Common myeloid progenitor, CD34-positive (primary cell): ENCODE measurements at regions not wholly inside any gene's neighbourhood (a gene's known extent, or its start where the extent isn't known, plus 50 kb on each side); places are given as distances from the start of the nearest gene placed in this dataset.
"Not testable (repeated sequence)": the region's sequence is repeated elsewhere in the genome, so short reads cannot be mapped to it uniquely, and the experiment has no call there.

ENCODE experiments used
- CTCF ChIA-PET: fragments of 350-600 bp; sonication (Branson Sonifier 250); formaldehyde crosslinking; loops from one replicate; lab custom pipeline; 2021; ENCODE audit warnings: antibody characterized with exemption; lab: Charles Lee
- POLR2A ChIA-PET: fragments of 350-600 bp; sonication (Branson Sonifier 250); formaldehyde crosslinking; loops from one replicate; lab custom pipeline; 2021; ENCODE audit warnings: antibody characterized with exemption; lab: Charles Lee
- DNase-seq, 3 donors: peaks; one replicate each; pipeline versions ENCODE4 v3.0.0 to v3.0.0-alpha.2; 2013
- H3K27ac ChIP-seq, 2 experiments: 1 replicate in 1 of 2; 2 replicates in 1 of 2; pipeline ENCODE4 v1.7.0; 2013; ENCODE audit warnings: inconsistent platforms in 2 of 2, low read length in 2 of 2, mild to moderate bottlenecking in 2 of 2, low read depth in 1 of 2, moderate library complexity in 1 of 2; ENCODE audit not compliant: severe bottlenecking in 2 of 2, insufficient read depth in 1 of 2, poor library complexity in 1 of 2
- H3K27me3 ChIP-seq, 5 experiments: replicated peaks in 2 of 5; 1 replicate in 3 of 5; 2 replicates in 2 of 5; pipeline versions ENCODE4 v1.6.1 to v1.7.0; 2013; ENCODE audit warnings: low read length in 4 of 5, mild to moderate bottlenecking in 2 of 5, moderate library complexity in 2 of 5, inconsistent platforms in 1 of 5; ENCODE audit not compliant: insufficient read depth in 5 of 5, control insufficient read depth in 4 of 5
- H3K36me3 ChIP-seq, 4 experiments: 1 replicate in 2 of 4; 2 replicates in 2 of 4; pipeline versions ENCODE4 v1.6.1 to v1.7.0; 2013; ENCODE audit warnings: low read length in 3 of 4, control low read depth in 1 of 4, mild to moderate bottlenecking in 1 of 4; ENCODE audit not compliant: control insufficient read depth in 4 of 4, insufficient read depth in 4 of 4
- H3K4me1 ChIP-seq, 4 experiments: 1 replicate in 3 of 4; 2 replicates in 1 of 4; pipeline versions ENCODE4 v1.6.1 to v1.7.1; 2013; ENCODE audit warnings: low read length in 3 of 4, mild to moderate bottlenecking in 3 of 4, control low read depth in 1 of 4, inconsistent platforms in 1 of 4, moderate library complexity in 1 of 4; ENCODE audit not compliant: control insufficient read depth in 4 of 4, insufficient read depth in 4 of 4; ENCODE audit errors: control extremely low read depth in 1 of 4
- H3K4me3 ChIP-seq, 7 experiments: 1 replicate in 4 of 7; 2 replicates in 3 of 7; pipeline versions ENCODE4 v1.5.1 to v1.7.0; 2013; ENCODE audit warnings: mild to moderate bottlenecking in 7 of 7, low read length in 6 of 7, moderate library complexity in 6 of 7, inconsistent platforms in 2 of 7, low read depth in 2 of 7, control low read depth in 1 of 7; ENCODE audit not compliant: insufficient read depth in 4 of 7, control insufficient read depth in 1 of 7; ENCODE audit errors: extremely low read depth in 1 of 7
- H3K9me3 ChIP-seq, 5 experiments: 1 replicate in 4 of 5; 2 replicates in 1 of 5; pipeline versions ENCODE4 v1.6.1 to v1.7.1; 2013; ENCODE audit warnings: low read length in 4 of 5, mild to moderate bottlenecking in 2 of 5, inconsistent platforms in 1 of 5, low read depth in 1 of 5, moderate library complexity in 1 of 5; ENCODE audit not compliant: control insufficient read depth in 4 of 5, insufficient read depth in 2 of 5; ENCODE audit errors: control extremely low read depth in 1 of 5
- WGBS: methylation state at CpG from one replicate; pipeline ENCODE4 v1.1.5; 2013; ENCODE audit not compliant: insufficient coverage; 5-methylcytosine and 5-hydroxymethylcytosine counted together

DNA sequence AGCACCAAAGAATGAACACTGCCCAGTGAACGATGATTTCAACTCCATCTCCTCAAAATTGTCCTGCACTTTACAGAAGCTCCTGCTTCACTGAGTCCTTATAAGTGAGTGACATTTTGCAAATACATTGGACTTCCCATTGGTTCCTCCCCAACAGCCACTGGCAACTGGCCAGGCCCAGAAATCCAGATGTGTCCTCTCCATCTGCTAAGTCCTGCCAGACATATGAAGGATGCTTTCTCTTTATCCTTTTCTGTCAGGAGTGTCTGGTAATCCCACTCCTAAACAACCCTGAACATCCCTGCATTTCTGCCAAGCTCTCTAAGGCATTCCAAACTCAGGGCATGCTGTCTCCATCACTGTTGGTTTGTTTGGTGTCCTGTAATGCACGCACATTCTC, 271.8 kb downstream of the RRAGC start:
- 100% methylated on average over 1 of the region's 2 CpGs for WGBS
- no peaks in the 10 kb centered on the region for H3K9me3 ChIP-seq
- POLR2A ChIA-PET = interaction anchor here (0.6 kb wide), 1 partner anchor 257 kb away, joined by 3 read pairs; no protein-coding TSS in a partner anchor
- DNase-seq = no peak
- no peak overlapping the region for H3K4me3 ChIP-seq
- H3K36me3 ChIP-seq = no peaks in the 10 kb centered on the region
- no peak overlapping the region for H3K27ac ChIP-seq
- peaks cover 0 to 11% (median 0%) of the 10 kb centered on the region in 4 experiments for H3K4me1 ChIP-seq
- H3K27me3 ChIP-seq = peaks cover 0 to 2% (median 0%) of the 10 kb centered on the region in 5 experiments
- CTCF ChIA-PET = interaction anchor here (1.0 kb wide), 1 partner anchor 16 kb away, joined by 3 read pairs; no protein-coding TSS in a partner anchor

DNA sequence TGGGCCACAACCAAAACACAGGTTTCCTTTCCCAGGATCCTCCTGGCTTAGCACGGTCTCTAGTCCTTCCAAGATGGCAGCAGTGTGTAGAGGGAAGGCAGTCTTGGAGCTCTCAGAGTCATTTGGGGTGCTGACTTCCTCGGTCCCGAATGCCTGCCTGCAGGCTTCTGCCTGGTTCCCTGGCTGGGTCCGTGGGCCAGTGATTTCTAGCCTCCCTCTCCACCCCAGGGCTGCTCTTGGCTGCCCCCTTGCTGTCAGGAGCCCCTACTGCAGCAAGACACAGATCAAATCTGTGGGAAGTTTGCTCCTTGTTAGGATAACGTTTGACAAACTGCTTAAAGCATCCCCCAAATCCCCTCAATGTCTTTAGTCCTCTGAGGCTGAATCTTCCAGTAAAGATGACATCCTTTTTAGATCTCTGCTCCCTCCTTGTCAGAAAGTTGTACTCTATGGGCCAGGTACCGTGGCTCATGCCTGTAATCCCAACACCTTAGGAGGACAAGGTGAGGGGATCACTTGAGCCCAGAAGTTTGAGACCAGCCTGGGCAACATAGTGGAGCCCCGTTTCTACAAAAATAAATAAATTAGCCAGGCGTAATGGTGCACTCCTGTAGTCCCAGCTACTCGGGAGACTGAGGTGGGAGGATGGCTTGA, 272.5 kb downstream of the RRAGC start:
- H3K9me3 ChIP-seq = no peaks in the 10 kb centered on the region
- POLR2A ChIA-PET = no interaction called here
- no peak overlapping the region for H3K4me3 ChIP-seq
- peaks cover 0 to 5% (median 2%) of the 10 kb centered on the region in 5 experiments for H3K27me3 ChIP-seq
- H3K36me3 ChIP-seq = no peaks in the 10 kb centered on the region
- H3K27ac ChIP-seq = no peak overlapping the region
- CTCF ChIA-PET = interaction anchor here (0.9 to 1.2 kb wide), 3 partner anchors 13 to 246 kb away, joined by 3 read pairs; no protein-coding TSS in a partner anchor
- peaks cover 0 to 11% (median 0%) of the 10 kb centered on the region in 4 experiments for H3K4me1 ChIP-seq
- DNase-seq = peak; percentile 31 to 44 (median 32)
- WGBS = 33% methylated on average over 4 of the region's 9 CpGs

DNA sequence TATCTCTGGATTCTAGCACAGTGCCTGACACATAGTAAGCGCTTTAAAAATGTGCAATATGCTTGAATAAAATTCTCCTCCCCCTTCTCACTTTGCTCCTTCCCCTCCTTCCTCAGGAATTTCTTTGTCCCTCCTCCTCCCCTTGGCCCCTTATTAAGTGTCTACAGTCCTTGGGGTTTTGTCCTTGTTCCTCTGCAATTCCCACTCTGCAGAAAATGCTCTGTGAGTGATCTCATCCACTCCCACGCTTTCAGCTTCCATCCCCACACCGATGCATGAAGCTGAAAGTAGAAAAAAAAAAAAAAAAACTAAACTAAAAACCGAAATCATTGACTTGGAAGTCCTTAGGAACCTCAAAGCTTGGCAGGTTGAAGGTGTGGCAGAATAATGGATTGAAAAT, 273.6 kb downstream of the RRAGC start:
- ChIA-PET CTCF (interaction anchor here (0.6 to 0.9 kb wide), 2 partner anchors 8 to 15 kb away, joined by 3 read pairs; no protein-coding TSS in a partner anchor), POLR2A (no interaction called here)
- Histone ChIP-seq H3K9me3 (no peaks in the 10 kb centered on the region), H3K36me3 (no peaks in the 10 kb centered on the region), H3K27ac (no peak overlapping the region), H3K4me1 (peaks cover 0 to 11% (median 0%) of the 10 kb centered on the region in 4 experiments), H3K4me3 (no peak overlapping the region), H3K27me3 (peaks cover 0 to 14% (median 6%) of the 10 kb centered on the region in 5 experiments)
- WGBS = 100% methylated on average over 1 of the region's 4 CpGs
- DNase-seq = no peak

DNA sequence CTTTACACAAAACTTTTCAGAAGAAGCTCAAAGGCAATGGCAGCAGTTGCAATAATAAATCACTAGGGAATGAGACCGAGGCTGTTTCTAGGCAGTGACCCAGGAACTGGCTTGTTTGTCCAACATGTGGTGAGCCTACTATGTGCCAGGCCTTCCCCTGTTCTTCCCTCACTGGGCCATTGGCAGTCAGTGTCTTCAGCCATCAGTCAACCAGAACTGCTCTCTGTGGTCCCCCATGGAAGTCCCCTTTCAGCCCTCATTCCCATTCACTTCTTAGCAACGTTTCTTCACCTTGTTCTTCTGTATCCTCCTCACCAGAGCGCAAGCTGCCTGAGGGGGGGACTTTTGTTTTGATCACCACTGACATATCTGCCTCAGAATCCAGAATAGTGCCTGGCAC, 274.1 kb downstream of the RRAGC start:
- POLR2A ChIA-PET = no interaction called here
- no peaks in the 10 kb centered on the region for H3K9me3 ChIP-seq
- no peak for DNase-seq

DNA sequence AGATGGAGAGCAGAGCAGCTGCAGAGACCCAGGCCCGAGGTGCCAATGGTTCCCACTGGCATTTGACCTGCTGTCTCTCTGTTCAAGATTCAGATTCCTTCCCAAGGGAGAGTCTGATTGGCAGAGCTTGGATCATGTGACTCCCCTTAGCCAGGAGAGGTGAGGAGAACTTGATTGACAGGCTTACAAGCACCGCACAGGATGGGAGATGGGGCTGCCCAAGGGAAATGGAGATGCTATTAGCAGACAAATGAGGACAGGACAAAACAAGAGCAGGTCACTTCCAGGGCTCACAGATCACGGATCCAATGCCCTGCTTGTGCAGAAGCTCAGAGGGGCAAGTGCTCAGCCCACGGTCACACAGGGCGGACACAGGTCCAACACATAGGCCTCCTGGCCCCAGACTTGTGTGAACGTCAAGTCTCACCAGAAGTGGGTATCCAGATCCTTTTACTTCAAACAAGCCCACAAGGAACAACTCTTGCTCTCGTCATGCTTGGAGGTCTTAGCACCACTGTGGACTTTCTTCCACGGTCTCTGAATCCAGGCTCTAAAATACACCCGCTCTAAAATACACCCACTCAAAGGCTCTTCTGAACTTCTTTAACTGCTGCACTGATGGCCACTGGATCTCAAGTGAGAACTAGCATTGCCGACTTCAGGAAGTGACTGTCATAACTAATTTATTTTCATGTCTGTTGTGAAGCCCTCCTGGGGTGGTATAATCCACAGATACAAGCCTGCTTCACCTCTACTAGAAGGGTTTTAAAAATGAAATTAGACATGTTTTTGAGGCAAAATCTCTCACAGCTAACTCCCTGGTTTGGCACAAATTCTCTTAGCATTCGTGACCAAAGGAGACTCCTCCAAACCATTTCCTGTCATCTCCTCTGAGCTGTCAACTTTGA, 274.9 kb downstream of the RRAGC start:
- Histone ChIP-seq H3K27me3 (peaks cover 2 to 27% (median 12%) of the 10 kb centered on the region in 5 experiments), H3K4me3 (no peak overlapping the region), H3K27ac (no peak overlapping the region), H3K36me3 (no peaks in the 10 kb centered on the region), H3K4me1 (peaks cover 0 to 11% (median 0%) of the 10 kb centered on the region in 4 experiments), H3K9me3 (no peaks in the 10 kb centered on the region)
- ChIA-PET POLR2A (no interaction called here), CTCF (no interaction called here)
- WGBS = 83% methylated on average over 9 of the region's 11 CpGs
- DNase-seq = peak in 1 of 3 donors; percentile 17

More for the DNA sequence above, 274.1 kb downstream of the RRAGC start:
- H3K27me3 ChIP-seq = peaks cover 2 to 19% (median 10%) of the 10 kb centered on the region in 5 experiments
- peaks cover 0 to 11% (median 0%) of the 10 kb centered on the region in 4 experiments for H3K4me1 ChIP-seq
- H3K4me3 ChIP-seq = no peak overlapping the region
- WGBS = 54% methylated on average over 3 of the region's 3 CpGs
- H3K36me3 ChIP-seq = no peaks in the 10 kb centered on the region
- no peak overlapping the region for H3K27ac ChIP-seq
- CTCF ChIA-PET = interaction anchor here (0.6 to 0.9 kb wide), 2 partner anchors 9 to 15 kb away, joined by 3 read pairs; no protein-coding TSS in a partner anchor

DNA sequence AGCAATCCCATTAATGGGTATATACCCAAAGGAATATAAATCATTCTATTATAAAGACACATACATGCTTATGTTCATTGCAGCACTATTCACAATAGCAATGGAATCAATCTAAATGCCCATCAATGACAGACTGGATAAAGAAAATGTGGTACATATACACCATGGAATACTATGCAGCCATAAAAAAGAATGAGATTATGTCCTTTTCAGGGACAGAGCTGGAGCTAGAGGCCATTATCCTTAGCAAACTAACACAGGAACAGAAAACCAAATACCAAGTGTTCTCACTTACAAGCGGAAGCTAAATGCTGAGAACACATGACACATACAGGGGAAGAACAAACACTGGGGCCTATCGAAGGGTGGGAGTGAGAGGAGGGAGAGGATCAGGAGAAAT, 276.3 kb downstream of the RRAGC start:
- WGBS = no CpG with 5 or more reads among the region's 2 CpGs

More for the DNA sequence above, 276.3 kb downstream of the RRAGC start:
- DNase-seq, POLR2A ChIA-PET, CTCF ChIA-PET, H3K36me3 ChIP-seq, H3K9me3 ChIP-seq, H3K4me3 ChIP-seq, H3K27ac ChIP-seq: not testable (repeated sequence)
- peaks cover 12 to 41% (median 23%) of the 10 kb centered on the region in 5 experiments for H3K27me3 ChIP-seq
- H3K4me1 ChIP-seq = peaks cover 0 to 16% (median 2%) of the 10 kb centered on the region in 4 experiments
